Adrenal gland (tissue), 9 donors: ENCODE measurements at regions not wholly inside any gene's neighbourhood (a gene's known extent, or its start where the extent isn't known, plus 50 kb on each side); places are given as distances from the start of the nearest gene placed in this dataset.

ENCODE experiments used
- DNase-seq, 7 donors: peaks; one replicate each; pipeline ENCODE4 v3.0.0-alpha.2; 2019 to 2020
- H3K27ac ChIP-seq, 5 donors: fragments of 200-600 bp; sonication (generic) in 4 of 5; 1 replicate in 3 of 5; 2 replicates in 2 of 5; pipeline versions ENCODE4 v1.5.1 to v1.8.0; 2016 to 2020; ENCODE audit warnings: mild to moderate bottlenecking in 1 of 5
- H3K27me3 ChIP-seq: fragments of 200-600 bp; 2 replicates; pipeline ENCODE4 v1.8.0; 2021
- H3K36me3 ChIP-seq, 2 donors: fragments of 200-600 bp; replicated peaks in 1 of 2; 1 replicate in 1 of 2; 2 replicates in 1 of 2; pipeline versions ENCODE4 v1.5.1 to v1.8.0; 2018 to 2022
- H3K4me1 ChIP-seq, 2 donors: fragments of 200-600 bp; replicated peaks in 1 of 2; 1 replicate in 1 of 2; 2 replicates in 1 of 2; pipeline versions ENCODE4 v1.5.1 to v1.8.0; 2018 to 2021
- H3K4me3 ChIP-seq, 4 donors: fragments of 200-600 bp; sonication (generic) in 3 of 4; one replicate each; pipeline ENCODE4 v1.5.1; 2016 to 2018
- H3K9me3 ChIP-seq, 3 donors: fragments of 200-600 bp; sonication (generic) in 1 of 3; replicated peaks in 1 of 3; 1 replicate in 2 of 3; 2 replicates in 1 of 3; pipeline versions ENCODE4 v1.5.1 to v1.8.0; 2016 to 2021
- CTCF ChIP-seq, 6 experiments: fragments of 450-650 bp in 4 of 6; fragments of 200-600 bp in 2 of 6; sonication (generic) in 1 of 6; IDR thresholded peaks; 1 replicate in 5 of 6; 2 replicates in 1 of 6; pipeline versions ENCODE4 v1.5.1 to v1.8.0; 2016 to 2021; ENCODE audit warnings: antibody characterized with exemption in 6 of 6, mild to moderate bottlenecking in 2 of 6, moderate library complexity in 1 of 6
- POLR2A ChIP-seq, 2 donors: fragments of 450-650 bp; IDR thresholded peaks; one replicate each; pipeline ENCODE4 v1.6.1; 2017; ENCODE audit warnings: antibody characterized with exemption in 2 of 2, mild to moderate bottlenecking in 2 of 2, moderate library complexity in 1 of 2
- WGBS, 4 donors: extraction: QIAGEN DNeasy Blood & Tissue Kit in 2 of 4; methylation state at CpG; one replicate each; pipeline versions ENCODE4 v1.1.5 to v1.1.7; 2013 to 2017; 5-methylcytosine and 5-hydroxymethylcytosine counted together
- intact Hi-C, 2 donors: fragments of 100-400 bp; cut with DNase I; formaldehyde crosslinking; loops; one replicate each; pipeline versions ENCODE4 v1.14.1 to v1.15.0; 2022 to 2023
- donor health status: healthy with polysubstance abuse.
- donor health status: Bipolar disorder and iron deficiency.
- donor health status: DM: yes; HTN: yes; CAD: no.
- donor health status: DM: no; HTN: no; CAD: no.
- donor health status: DM: no; HTN: no; CAD: no.

GRCh38 chr21:17139696-17140095, 373.1 kb upstream of the CXADR start:
- no peak for TF ChIP-seq POLR2A (IDR thresholded peaks at IDR 0.05)
- no peak for TF ChIP-seq CTCF (IDR thresholded peaks at IDR 0.05)
- 30 to 51% (median 33%) methylated on average over 5 of the region's 5 CpGs for WGBS, 4 donors
- peak overlapping the region in 1 of 5 donors; percentile 15 for H3K27ac ChIP-seq
- H3K4me3 ChIP-seq: peak overlapping the region in 2 of 4 donors; percentile 5 to 70
- DNase-seq: no peak
- H3K9me3 ChIP-seq: no peaks in the 10 kb centered on the region
- no peaks in the 10 kb centered on the region for H3K36me3 ChIP-seq
- no peaks in the 10 kb centered on the region for H3K4me1 ChIP-seq
- H3K27me3 ChIP-seq: no peaks in the 10 kb centered on the region
- intact Hi-C loops: no loop called here

- no peak for DNase-seq
- Histone ChIP-seq H3K9me3 (no peaks in the 10 kb centered on the region), H3K4me3 (no peak overlapping the region), H3K27me3 (no peaks in the 10 kb centered on the region), H3K36me3 (no peaks in the 10 kb centered on the region), H3K4me1 (no peaks in the 10 kb centered on the region), H3K27ac (no peak overlapping the region)
- TF ChIP-seq CTCF (IDR thresholded peaks at IDR 0.05): no peak
- no peak for TF ChIP-seq POLR2A (IDR thresholded peaks at IDR 0.05)
- WGBS, 4 donors: 80 to 86% (median 83%) methylated on average over 5 of the region's 5 CpGs
- intact Hi-C loops: no loop called here
Measured at GRCh38 chr21:17146426-17146825, 366.4 kb upstream of the CXADR start.

- intact Hi-C loops: no loop called here
- TF ChIP-seq CTCF (IDR thresholded peaks at IDR 0.05): no peak
- no peak for TF ChIP-seq POLR2A (IDR thresholded peaks at IDR 0.05)
- no peaks in the 10 kb centered on the region for H3K36me3 ChIP-seq
- H3K9me3 ChIP-seq: no peaks in the 10 kb centered on the region
- H3K4me1 ChIP-seq: no peaks in the 10 kb centered on the region
- WGBS, 4 donors: 63 to 75% (median 68%) methylated on average over 2 of the region's 2 CpGs
- H3K27ac ChIP-seq: no peak overlapping the region
- H3K27me3 ChIP-seq: no peaks in the 10 kb centered on the region
- no peak overlapping the region for H3K4me3 ChIP-seq
- DNase-seq: no peak
Measured at GRCh38 chr21:17159697-17160096, 353.1 kb upstream of the CXADR start.

GRCh38 chr21:17185674-17186073, 327.2 kb upstream of the CXADR start:
- intact Hi-C loops: no loop called here
- WGBS, 4 donors: 54 to 63% (median 60%) methylated on average over 3 of the region's 3 CpGs
- Histone ChIP-seq H3K9me3 (no peaks in the 10 kb centered on the region), H3K27ac (no peak overlapping the region), H3K27me3 (no peaks in the 10 kb centered on the region), H3K4me1 (no peaks in the 10 kb centered on the region), H3K36me3 (no peaks in the 10 kb centered on the region), H3K4me3 (no peak overlapping the region)
- no peak for DNase-seq
- TF ChIP-seq POLR2A (IDR thresholded peaks at IDR 0.05) (no peak), CTCF (IDR thresholded peaks at IDR 0.05) (no peak)
